Kidney (tissue), 13 donors: ENCODE measurements at regions not wholly inside any gene's neighbourhood (a gene's known extent, or its start where the extent isn't known, plus 50 kb on each side); places are given as distances from the start of the nearest gene placed in this dataset.
"Not testable (repeated sequence)": the region's sequence is repeated elsewhere in the genome, so short reads cannot be mapped to it uniquely, and the experiment has no call there.

Experiments
- DNase-seq, 5 donors: peaks; one replicate each; pipeline ENCODE4 v3.0.0-alpha.2; 2013 to 2020
- FAIRE-seq: peaks from 2 replicates; lab custom pipeline; 2012; peaks lifted over from hg19 to GRCh38; lab: Jason Lieb, UNC
- H3K27ac ChIP-seq, 2 donors: one replicate each; pipeline ENCODE4 v1.7.0; 2013; ENCODE audit warnings: low read depth in 2 of 2, low read length in 2 of 2, inconsistent platforms in 1 of 2
- H3K27me3 ChIP-seq: one replicate; pipeline ENCODE4 v1.7.1; 2013; ENCODE audit warnings: low read length, inconsistent platforms; ENCODE audit not compliant: control insufficient read depth, insufficient read depth
- H3K36me3 ChIP-seq, 3 donors: one replicate each; pipeline versions ENCODE4 v1.7.0 to v1.7.1; 2013; ENCODE audit warnings: low read length in 3 of 3, control low read depth in 1 of 3, inconsistent platforms in 1 of 3; ENCODE audit not compliant: insufficient read depth in 3 of 3, control insufficient read depth in 2 of 3
- H3K4me1 ChIP-seq, 3 donors: one replicate each; pipeline versions ENCODE4 v1.7.0 to v1.7.1; 2013; ENCODE audit warnings: low read length in 3 of 3, inconsistent platforms in 1 of 3, low read depth in 1 of 3; ENCODE audit not compliant: control insufficient read depth in 2 of 3, insufficient read depth in 2 of 3
- H3K4me3 ChIP-seq, 3 donors: one replicate each; pipeline versions ENCODE4 v1.7.0 to v1.8.1; 2013; ENCODE audit warnings: low read length in 3 of 3, control low read depth in 1 of 3, inconsistent platforms in 1 of 3
- H3K9ac ChIP-seq, 3 donors: one replicate each; pipeline versions ENCODE4 v1.7.0 to v1.7.1; 2013; ENCODE audit warnings: low read length in 3 of 3, control low read depth in 1 of 3, inconsistent platforms in 1 of 3
- H3K9me3 ChIP-seq, 3 donors: one replicate each; pipeline versions ENCODE4 v1.7.0 to v1.7.1; 2013; ENCODE audit warnings: low read length in 3 of 3, control low read depth in 1 of 3, inconsistent platforms in 1 of 3; ENCODE audit not compliant: control insufficient read depth in 2 of 3, insufficient read depth in 1 of 3
- intact Hi-C: fragments of 100-400 bp; cut with DNase I; formaldehyde crosslinking; loops from one replicate; pipeline ENCODE4 v1.11.1; 2022
- TF ChIP-seq, protein P1 (sequence below): IDR thresholded peaks from 3 replicates; pipeline ENCODE4 v1.5.1; 2012; ENCODE audit warnings: mild to moderate bottlenecking, moderate library complexity, borderline replicate concordance; ENCODE audit not compliant: insufficient read depth; ENCODE audit errors: extremely low read depth
- donor health status: control.
- donor health status: control.
- donor health status: control.
- donor health status: control.
- donor health status: control.
- donor health status: DM: yes; HTN: yes; CAD: no.
- donor health status: Normal renal cell carcinoma (clear cell type).

DNA sequence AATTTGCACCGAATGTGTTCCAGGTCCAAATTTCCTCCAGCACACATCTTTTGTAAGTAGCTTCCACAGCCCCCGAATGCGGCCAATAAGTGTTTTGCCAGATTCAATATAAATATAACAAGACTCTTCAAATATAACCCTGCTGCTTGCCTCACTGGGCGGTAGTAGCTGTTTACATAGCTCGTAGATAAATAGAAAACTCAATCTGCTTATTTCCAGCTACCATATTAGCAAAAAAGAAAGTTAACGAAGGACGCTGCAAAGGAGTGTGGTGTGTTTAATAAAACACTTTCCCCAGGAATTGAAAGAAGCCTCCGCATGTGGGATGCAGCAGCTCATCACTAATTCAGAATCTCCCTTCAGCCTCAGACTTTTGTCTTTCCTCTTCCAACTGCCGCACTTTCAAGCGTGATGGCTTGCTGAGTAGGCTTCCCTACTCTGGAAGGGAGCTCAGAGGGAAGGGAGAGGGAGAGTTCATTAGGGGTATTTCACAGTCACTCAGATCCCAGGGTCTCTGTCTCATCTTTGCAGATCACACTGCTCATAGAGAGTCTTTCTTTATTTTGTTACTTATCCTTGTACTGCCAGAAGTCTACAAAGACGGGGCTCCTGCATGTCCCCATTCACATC, 367.0 kb downstream of the RND3 start:
- no peaks in the 10 kb centered on the region for H3K9me3 ChIP-seq
- TF ChIP-seq, protein P1, sequence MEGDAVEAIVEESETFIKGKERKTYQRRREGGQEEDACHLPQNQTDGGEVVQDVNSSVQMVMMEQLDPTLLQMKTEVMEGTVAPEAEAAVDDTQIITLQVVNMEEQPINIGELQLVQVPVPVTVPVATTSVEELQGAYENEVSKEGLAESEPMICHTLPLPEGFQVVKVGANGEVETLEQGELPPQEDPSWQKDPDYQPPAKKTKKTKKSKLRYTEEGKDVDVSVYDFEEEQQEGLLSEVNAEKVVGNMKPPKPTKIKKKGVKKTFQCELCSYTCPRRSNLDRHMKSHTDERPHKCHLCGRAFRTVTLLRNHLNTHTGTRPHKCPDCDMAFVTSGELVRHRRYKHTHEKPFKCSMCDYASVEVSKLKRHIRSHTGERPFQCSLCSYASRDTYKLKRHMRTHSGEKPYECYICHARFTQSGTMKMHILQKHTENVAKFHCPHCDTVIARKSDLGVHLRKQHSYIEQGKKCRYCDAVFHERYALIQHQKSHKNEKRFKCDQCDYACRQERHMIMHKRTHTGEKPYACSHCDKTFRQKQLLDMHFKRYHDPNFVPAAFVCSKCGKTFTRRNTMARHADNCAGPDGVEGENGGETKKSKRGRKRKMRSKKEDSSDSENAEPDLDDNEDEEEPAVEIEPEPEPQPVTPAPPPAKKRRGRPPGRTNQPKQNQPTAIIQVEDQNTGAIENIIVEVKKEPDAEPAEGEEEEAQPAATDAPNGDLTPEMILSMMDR, result no peak
- no peak overlapping the region for H3K4me3 ChIP-seq
- H3K27me3 ChIP-seq, result no peaks in the 10 kb centered on the region
- FAIRE-seq, result no peak
- intact Hi-C loops, result no loop called here
- no peak overlapping the region for H3K27ac ChIP-seq
- no peak overlapping the region for H3K9ac ChIP-seq
- no peak for DNase-seq
- H3K36me3 ChIP-seq, result no peaks in the 10 kb centered on the region
- H3K4me1 ChIP-seq, result no peaks in the 10 kb centered on the region

DNA sequence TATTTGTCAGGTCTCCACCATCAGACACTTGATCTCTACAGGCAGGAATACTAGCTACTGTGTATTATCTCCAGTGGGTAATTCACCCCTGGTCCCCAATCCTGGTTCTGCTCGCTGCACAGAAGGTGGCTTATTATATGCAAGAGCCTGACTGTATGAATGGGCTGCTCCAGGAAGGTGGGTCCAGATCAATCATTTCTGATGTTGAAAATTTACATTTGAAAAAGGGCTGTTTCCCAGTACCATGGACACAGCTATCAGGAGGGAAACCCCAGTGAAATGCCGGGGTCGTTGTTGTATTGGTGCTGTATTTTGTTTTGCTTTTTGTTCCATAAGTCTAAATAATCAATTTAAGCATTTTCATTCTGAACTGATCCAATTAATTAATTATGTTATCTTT, 367.6 kb downstream of the RND3 start:
- FAIRE-seq (no peak), DNase-seq (no peak)
- Histone ChIP-seq H3K4me1 (no peaks in the 10 kb centered on the region), H3K36me3 (no peaks in the 10 kb centered on the region), H3K9me3 (no peaks in the 10 kb centered on the region), H3K9ac (no peak overlapping the region), H3K27me3 (no peaks in the 10 kb centered on the region), H3K4me3 (no peak overlapping the region), H3K27ac (no peak overlapping the region)
- TF ChIP-seq, protein P1, result no peak
- intact Hi-C loops, result no loop called here

DNA sequence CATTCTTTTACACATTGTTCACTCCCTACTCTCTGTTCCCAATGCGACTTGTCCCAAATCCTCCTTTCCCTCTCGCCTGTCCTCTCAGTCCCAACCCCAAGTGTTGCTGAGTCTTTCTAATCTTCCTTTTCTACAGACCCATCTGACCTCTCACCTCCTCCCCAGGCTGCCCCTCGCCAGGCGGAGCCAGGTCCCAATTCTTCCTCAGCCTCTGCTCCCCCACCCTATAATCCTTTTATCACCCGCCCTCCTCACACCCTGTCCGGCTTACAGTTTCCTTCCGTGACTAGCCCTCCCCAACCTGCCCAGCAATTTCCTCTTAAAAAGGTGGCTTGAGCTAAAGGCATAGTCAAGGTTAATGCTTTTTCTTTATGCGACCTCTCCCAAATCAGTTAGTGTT, 373.4 kb downstream of the RND3 start:
- DNase-seq, intact Hi-C loops: not testable (repeated sequence)

DNA sequence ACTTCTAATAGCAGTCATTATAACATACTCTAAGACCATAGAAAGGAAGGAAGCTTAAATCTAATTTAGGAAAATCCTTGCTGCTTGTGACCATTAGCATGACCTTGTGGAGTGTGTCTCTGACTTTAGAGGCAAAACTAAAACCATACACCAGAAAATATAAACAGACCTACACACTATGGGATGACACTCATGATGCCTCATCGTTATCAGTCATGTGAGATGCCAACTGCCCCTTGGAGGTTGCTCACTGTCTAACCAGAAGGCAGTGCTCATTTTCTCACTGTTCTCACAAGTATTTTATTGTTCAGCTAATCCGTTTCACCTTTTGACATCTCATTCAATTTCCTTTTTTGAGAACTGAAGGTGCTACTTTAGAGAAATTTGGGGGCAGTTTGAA, 376.9 kb downstream of the RND3 start:
- FAIRE-seq, result no peak
- no peaks in the 10 kb centered on the region for H3K36me3 ChIP-seq
- intact Hi-C loops, result no loop called here
- no peak for DNase-seq
- no peaks in the 10 kb centered on the region for H3K9me3 ChIP-seq
- no peaks in the 10 kb centered on the region for H3K4me1 ChIP-seq
- no peaks in the 10 kb centered on the region for H3K27me3 ChIP-seq
- TF ChIP-seq, protein P1, result no peak
- no peak overlapping the region for H3K9ac ChIP-seq
- no peak overlapping the region for H3K4me3 ChIP-seq
- no peak overlapping the region for H3K27ac ChIP-seq

More for the DNA sequence above, 373.4 kb downstream of the RND3 start:
- H3K27me3 ChIP-seq, H3K4me1 ChIP-seq, H3K36me3 ChIP-seq, H3K9me3 ChIP-seq, FAIRE-seq, H3K4me3 ChIP-seq, H3K27ac ChIP-seq, H3K9ac ChIP-seq: not testable (repeated sequence)
